Lower leg skin (tissue), 3 donors: ENCODE measurements at regions not wholly inside any gene's neighbourhood (a gene's known extent, or its start where the extent isn't known, plus 50 kb on each side); places are given as distances from the start of the nearest gene placed in this dataset.

Source experiments
- CTCF ChIP-seq, 3 donors: fragments of 450-650 bp; IDR thresholded peaks; one replicate each; pipeline ENCODE4 v1.5.1; 2016; ENCODE audit warnings: antibody characterized with exemption in 3 of 3, mild to moderate bottlenecking in 3 of 3, moderate library complexity in 2 of 3
- POLR2A ChIP-seq, 2 donors: fragments of 450-650 bp; IDR thresholded peaks; one replicate each; pipeline ENCODE4 v1.6.1; 2016 to 2017; ENCODE audit warnings: antibody characterized with exemption in 2 of 2, mild to moderate bottlenecking in 1 of 2, moderate library complexity in 1 of 2

DNA sequence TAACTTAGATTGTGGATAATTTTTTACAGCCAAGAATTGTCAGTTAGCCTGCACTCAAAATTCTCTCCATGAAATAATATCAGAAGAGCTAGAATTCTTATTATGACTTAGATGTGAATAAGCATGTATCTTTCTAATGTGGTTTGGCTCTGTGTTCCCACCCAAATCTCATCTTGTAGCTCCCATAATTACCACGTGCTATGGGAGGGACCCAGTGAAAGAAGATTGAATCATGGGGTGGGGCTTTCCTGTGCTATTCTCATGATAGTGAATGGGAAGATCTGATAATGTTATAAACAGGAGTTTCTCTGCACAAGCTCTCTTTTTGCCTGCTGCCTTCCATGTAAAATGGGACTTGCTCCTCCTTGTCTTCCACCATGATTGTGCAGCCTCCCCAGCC lies 176.8 kb downstream of the MAT2B start:
- TF ChIP-seq CTCF (IDR thresholded peaks at IDR 0.05) (no peak), POLR2A (IDR thresholded peaks at IDR 0.05) (no peak)
